HCEC 1CT (cell line): ENCODE measurements at regions not wholly inside any gene's neighbourhood (a gene's known extent, or its start where the extent isn't known, plus 50 kb on each side); places are given as distances from the start of the nearest gene placed in this dataset.
"Not testable (repeated sequence)": the region's sequence is repeated elsewhere in the genome, so short reads cannot be mapped to it uniquely, and the experiment has no call there.

Source experiments
- DNase-seq: peaks from one replicate; pipeline ENCODE4 v3.0.0-alpha.2; 2017

GRCh38 chr14:30227876-30228275 is 300.2 kb upstream of the PRKD1 start:
- DNase-seq, result peak; percentile 82

GRCh38 chr14:30230719-30231118 is 303.1 kb upstream of the PRKD1 start:
- no peak for DNase-seq

GRCh38 chr14:30234966-30235365 is 307.3 kb upstream of the PRKD1 start:
- DNase-seq, result no peak

GRCh38 chr14:30235485-30235884 is 307.8 kb upstream of the PRKD1 start:
- DNase-seq, result no peak

GRCh38 chr14:30238936-30239335 is 311.3 kb upstream of the PRKD1 start:
- no peak for DNase-seq

- DNase-seq, result no peak
Observed at GRCh38 chr14:30240018-30240417, 312.4 kb upstream of the PRKD1 start.

- no peak for DNase-seq
Observed at GRCh38 chr14:30240685-30241084, 313.0 kb upstream of the PRKD1 start.

GRCh38 chr14:30242744-30243143 is 315.1 kb upstream of the PRKD1 start:
- DNase-seq, result no peak

- no peak for DNase-seq
Observed at GRCh38 chr14:30243207-30243606, 315.6 kb upstream of the PRKD1 start.

GRCh38 chr14:30243805-30244204 is 315.2 kb upstream of the G2E3 start:
- DNase-seq, result peak; percentile 91

GRCh38 chr14:30244348-30244747 is 314.6 kb upstream of the G2E3 start:
- not testable (repeated sequence) for DNase-seq

GRCh38 chr14:30251017-30251416 is 307.9 kb upstream of the G2E3 start:
- DNase-seq, result no peak

GRCh38 chr14:30251557-30252100 is 307.3 kb upstream of the G2E3 start:
- no peak for DNase-seq

GRCh38 chr14:30252151-30252550 is 306.8 kb upstream of the G2E3 start:
- DNase-seq, result no peak

GRCh38 chr14:30252783-30253674 is 305.9 kb upstream of the G2E3 start:
- DNase-seq, result no peak

GRCh38 chr14:30256627-30257026 is 302.3 kb upstream of the G2E3 start:
- no peak for DNase-seq

- no peak for DNase-seq
Observed at GRCh38 chr14:30257946-30258661, 300.9 kb upstream of the G2E3 start.

- DNase-seq, result no peak
Observed at GRCh38 chr14:30260833-30261607, 297.9 kb upstream of the G2E3 start.

GRCh38 chr14:30264161-30264560 is 294.8 kb upstream of the G2E3 start:
- no peak for DNase-seq

- no peak for DNase-seq
Observed at GRCh38 chr14:30266290-30266689, 292.7 kb upstream of the G2E3 start.

GRCh38 chr14:30267141-30267540 is 291.8 kb upstream of the G2E3 start:
- peak; percentile 74 for DNase-seq

- peak; percentile 75 for DNase-seq
Observed at GRCh38 chr14:30270200-30271161, 288.5 kb upstream of the G2E3 start.
